GM23338 (cell line): ENCODE measurements at regions not wholly inside any gene's neighbourhood (a gene's known extent, or its start where the extent isn't known, plus 50 kb on each side); places are given as distances from the start of the nearest gene placed in this dataset.

Experiments
- ATAC-seq: fragments of 200-7000 bp; cut with Tn5 transposase; 3 replicates; pipeline ENCODE4 v1.9.1; 2020
- DNase-seq: peaks from one replicate; pipeline ENCODE4 v3.0.0-alpha.2; 2015; ENCODE audit warnings: low spot score
- H2AFZ ChIP-seq: fragments of 200-600 bp; sonication (generic); 2 replicates; pipeline ENCODE4 v1.8.0; 2016; ENCODE audit warnings: antibody characterized with exemption, mild to moderate bottlenecking, moderate library complexity
- H3F3A ChIP-seq: fragments of 200-600 bp; sonication (generic); replicated peaks from 2 replicates; pipeline ENCODE4 v1.8.0; 2017; ENCODE audit warnings: antibody characterized with exemption, mixed run types, low read depth
- H3K27ac ChIP-seq: fragments of 200-600 bp; sonication (generic); 2 replicates; pipeline ENCODE4 v1.6.1; 2016; ENCODE audit warnings: low read depth
- H3K27me3 ChIP-seq: fragments of 200-600 bp; sonication (generic); 2 replicates; pipeline ENCODE4 v1.8.0; 2016; ENCODE audit warnings: mild to moderate bottlenecking, mixed run types, moderate library complexity; ENCODE audit not compliant: insufficient read depth
- H3K36me3 ChIP-seq: fragments of 200-600 bp; sonication (generic); 2 replicates; pipeline ENCODE4 v1.8.0; 2016; ENCODE audit warnings: mild to moderate bottlenecking; ENCODE audit not compliant: insufficient read depth
- H3K4me1 ChIP-seq: fragments of 200-600 bp; sonication (generic); 2 replicates; pipeline ENCODE4 v1.8.0; 2016; ENCODE audit warnings: mild to moderate bottlenecking, moderate library complexity; ENCODE audit not compliant: insufficient read depth
- H3K4me2 ChIP-seq: fragments of 200-600 bp; sonication (generic); 2 replicates; pipeline ENCODE4 v1.7.1; 2017; ENCODE audit warnings: mixed run types
- H3K4me3 ChIP-seq: fragments of 200-600 bp; sonication (generic); 2 replicates; pipeline ENCODE4 v1.6.1; 2016; ENCODE audit warnings: mixed run types
- H3K79me2 ChIP-seq: fragments of 200-600 bp; sonication (generic); replicated peaks from 2 replicates; pipeline ENCODE4 v1.8.0; 2017; ENCODE audit warnings: mild to moderate bottlenecking; ENCODE audit not compliant: insufficient read depth
- H3K9me2 ChIP-seq: fragments of 200-600 bp; sonication (generic); 2 replicates; pipeline ENCODE4 v1.8.0; 2017; ENCODE audit not compliant: insufficient read depth
- H4K20me1 ChIP-seq: fragments of 200-600 bp; sonication (generic); replicated peaks from 2 replicates; pipeline ENCODE4 v1.8.0; 2017; ENCODE audit warnings: mild to moderate bottlenecking; ENCODE audit not compliant: insufficient read depth
- H3K27ac Mint-ChIP-seq: 2 replicates; pipeline ENCODE4 v1.8.0; 2020; ENCODE audit warnings: inconsistent platforms, mild to moderate bottlenecking, moderate library complexity, mixed read lengths
- H3K27me3 Mint-ChIP-seq: 3 replicates; pipeline ENCODE4 v1.8.0; 2022; ENCODE audit warnings: low read depth, mild to moderate bottlenecking, moderate library complexity, mixed read lengths, inconsistent platforms; ENCODE audit not compliant: insufficient read depth, poor library complexity
- H3K36me3 Mint-ChIP-seq: 3 replicates; pipeline ENCODE4 v1.8.0; 2021; ENCODE audit warnings: low read depth, mild to moderate bottlenecking, inconsistent platforms, moderate library complexity, mixed read lengths
- H3K4me1 Mint-ChIP-seq: 3 replicates; pipeline ENCODE4 v1.8.0; 2020; ENCODE audit warnings: mild to moderate bottlenecking, inconsistent platforms, mixed read lengths
- H3K4me3 Mint-ChIP-seq: 3 replicates; pipeline ENCODE4 v1.8.0; 2021; ENCODE audit warnings: moderate library complexity, mild to moderate bottlenecking, inconsistent platforms, mixed read lengths
- H3K9me3 Mint-ChIP-seq: 3 replicates; pipeline ENCODE4 v1.8.0; 2020; ENCODE audit warnings: moderate library complexity, mild to moderate bottlenecking, inconsistent platforms, mixed read lengths
- CREB1 ChIP-seq: fragments of 250-450 bp; sonication (Bioruptor Pico); IDR thresholded peaks from 2 replicates; pipeline ENCODE4 v1.5.0; 2020; ENCODE audit warnings: low read depth, mild to moderate bottlenecking, moderate library complexity
- EZH2 ChIP-seq: fragments of 200-600 bp; sonication (generic); IDR thresholded peaks from one replicate; pipeline ENCODE4 v1.8.0; 2017; ENCODE audit warnings: antibody characterized with exemption, mild to moderate bottlenecking, low read depth; ENCODE audit not compliant: unreplicated experiment
- EZH2phosphoT487 ChIP-seq: fragments of 200-600 bp; sonication (generic); IDR thresholded peaks from one replicate; pipeline ENCODE4 v1.8.1; 2018; ENCODE audit warnings: antibody characterized with exemption; ENCODE audit not compliant: unreplicated experiment
- NANOG ChIP-seq: IDR thresholded peaks from 2 replicates; pipeline ENCODE4 v1.6.1; 2016; ENCODE audit warnings: antibody characterized with exemption, borderline replicate concordance
- POLR2AphosphoS5 ChIP-seq: IDR thresholded peaks from 2 replicates; pipeline ENCODE4 v1.6.1; 2016; ENCODE audit warnings: antibody characterized with exemption, low read depth
- STAT1 ChIP-seq: IDR thresholded peaks from one replicate; pipeline ENCODE4 v1.6.1; 2016; ENCODE audit warnings: antibody characterized with exemption; ENCODE audit not compliant: unreplicated experiment
- ZNF114 ChIP-seq: fragments of 250-450 bp; sonication (Bioruptor Pico); IDR thresholded peaks from 2 replicates; pipeline ENCODE4 v1.5.0; 2020; ENCODE audit warnings: mild to moderate bottlenecking, moderate library complexity
- TF ChIP-seq, protein P1 (sequence below): fragments of 250-450 bp; sonication (Bioruptor Pico); IDR thresholded peaks from 2 replicates; pipeline ENCODE4 v1.5.0; 2020; ENCODE audit warnings: mild to moderate bottlenecking, moderate library complexity
- TF ChIP-seq, protein P2 (sequence below): IDR thresholded peaks from 2 replicates; pipeline ENCODE4 v1.6.1; 2016; ENCODE audit warnings: antibody characterized with exemption
- TF ChIP-seq, protein P3 (sequence below), 2 experiments: fragments of 200-600 bp in 1 of 2; sonication (generic) in 1 of 2; conservative IDR thresholded peaks; 2 replicates each; pipeline versions ENCODE4 v1.5.1 to v1.6.1; 2016 to 2017; ENCODE audit warnings: antibody characterized with exemption in 2 of 2, low read depth in 2 of 2, mild to moderate bottlenecking in 2 of 2, moderate library complexity in 1 of 2

DNA sequence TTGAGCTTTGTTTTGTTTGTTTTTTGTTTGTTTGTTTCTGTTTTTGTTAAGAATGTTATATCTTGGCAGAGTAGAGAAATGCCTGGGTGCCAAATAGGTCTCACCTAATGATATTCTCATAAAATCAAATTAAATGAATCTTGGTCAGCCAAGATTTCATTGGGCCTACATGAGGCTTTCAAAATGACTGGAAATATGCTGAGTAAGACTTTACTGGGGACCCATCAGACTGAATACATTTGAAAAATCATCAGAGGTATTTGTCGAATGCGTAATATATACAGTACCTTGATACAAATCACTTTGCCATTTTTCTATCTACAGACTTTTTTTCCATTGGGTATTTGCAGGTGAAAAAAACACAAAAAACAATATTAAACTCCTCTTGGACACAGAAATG lies 480.8 kb downstream of the CDH2 start (continued):
- TF ChIP-seq, protein P1, sequence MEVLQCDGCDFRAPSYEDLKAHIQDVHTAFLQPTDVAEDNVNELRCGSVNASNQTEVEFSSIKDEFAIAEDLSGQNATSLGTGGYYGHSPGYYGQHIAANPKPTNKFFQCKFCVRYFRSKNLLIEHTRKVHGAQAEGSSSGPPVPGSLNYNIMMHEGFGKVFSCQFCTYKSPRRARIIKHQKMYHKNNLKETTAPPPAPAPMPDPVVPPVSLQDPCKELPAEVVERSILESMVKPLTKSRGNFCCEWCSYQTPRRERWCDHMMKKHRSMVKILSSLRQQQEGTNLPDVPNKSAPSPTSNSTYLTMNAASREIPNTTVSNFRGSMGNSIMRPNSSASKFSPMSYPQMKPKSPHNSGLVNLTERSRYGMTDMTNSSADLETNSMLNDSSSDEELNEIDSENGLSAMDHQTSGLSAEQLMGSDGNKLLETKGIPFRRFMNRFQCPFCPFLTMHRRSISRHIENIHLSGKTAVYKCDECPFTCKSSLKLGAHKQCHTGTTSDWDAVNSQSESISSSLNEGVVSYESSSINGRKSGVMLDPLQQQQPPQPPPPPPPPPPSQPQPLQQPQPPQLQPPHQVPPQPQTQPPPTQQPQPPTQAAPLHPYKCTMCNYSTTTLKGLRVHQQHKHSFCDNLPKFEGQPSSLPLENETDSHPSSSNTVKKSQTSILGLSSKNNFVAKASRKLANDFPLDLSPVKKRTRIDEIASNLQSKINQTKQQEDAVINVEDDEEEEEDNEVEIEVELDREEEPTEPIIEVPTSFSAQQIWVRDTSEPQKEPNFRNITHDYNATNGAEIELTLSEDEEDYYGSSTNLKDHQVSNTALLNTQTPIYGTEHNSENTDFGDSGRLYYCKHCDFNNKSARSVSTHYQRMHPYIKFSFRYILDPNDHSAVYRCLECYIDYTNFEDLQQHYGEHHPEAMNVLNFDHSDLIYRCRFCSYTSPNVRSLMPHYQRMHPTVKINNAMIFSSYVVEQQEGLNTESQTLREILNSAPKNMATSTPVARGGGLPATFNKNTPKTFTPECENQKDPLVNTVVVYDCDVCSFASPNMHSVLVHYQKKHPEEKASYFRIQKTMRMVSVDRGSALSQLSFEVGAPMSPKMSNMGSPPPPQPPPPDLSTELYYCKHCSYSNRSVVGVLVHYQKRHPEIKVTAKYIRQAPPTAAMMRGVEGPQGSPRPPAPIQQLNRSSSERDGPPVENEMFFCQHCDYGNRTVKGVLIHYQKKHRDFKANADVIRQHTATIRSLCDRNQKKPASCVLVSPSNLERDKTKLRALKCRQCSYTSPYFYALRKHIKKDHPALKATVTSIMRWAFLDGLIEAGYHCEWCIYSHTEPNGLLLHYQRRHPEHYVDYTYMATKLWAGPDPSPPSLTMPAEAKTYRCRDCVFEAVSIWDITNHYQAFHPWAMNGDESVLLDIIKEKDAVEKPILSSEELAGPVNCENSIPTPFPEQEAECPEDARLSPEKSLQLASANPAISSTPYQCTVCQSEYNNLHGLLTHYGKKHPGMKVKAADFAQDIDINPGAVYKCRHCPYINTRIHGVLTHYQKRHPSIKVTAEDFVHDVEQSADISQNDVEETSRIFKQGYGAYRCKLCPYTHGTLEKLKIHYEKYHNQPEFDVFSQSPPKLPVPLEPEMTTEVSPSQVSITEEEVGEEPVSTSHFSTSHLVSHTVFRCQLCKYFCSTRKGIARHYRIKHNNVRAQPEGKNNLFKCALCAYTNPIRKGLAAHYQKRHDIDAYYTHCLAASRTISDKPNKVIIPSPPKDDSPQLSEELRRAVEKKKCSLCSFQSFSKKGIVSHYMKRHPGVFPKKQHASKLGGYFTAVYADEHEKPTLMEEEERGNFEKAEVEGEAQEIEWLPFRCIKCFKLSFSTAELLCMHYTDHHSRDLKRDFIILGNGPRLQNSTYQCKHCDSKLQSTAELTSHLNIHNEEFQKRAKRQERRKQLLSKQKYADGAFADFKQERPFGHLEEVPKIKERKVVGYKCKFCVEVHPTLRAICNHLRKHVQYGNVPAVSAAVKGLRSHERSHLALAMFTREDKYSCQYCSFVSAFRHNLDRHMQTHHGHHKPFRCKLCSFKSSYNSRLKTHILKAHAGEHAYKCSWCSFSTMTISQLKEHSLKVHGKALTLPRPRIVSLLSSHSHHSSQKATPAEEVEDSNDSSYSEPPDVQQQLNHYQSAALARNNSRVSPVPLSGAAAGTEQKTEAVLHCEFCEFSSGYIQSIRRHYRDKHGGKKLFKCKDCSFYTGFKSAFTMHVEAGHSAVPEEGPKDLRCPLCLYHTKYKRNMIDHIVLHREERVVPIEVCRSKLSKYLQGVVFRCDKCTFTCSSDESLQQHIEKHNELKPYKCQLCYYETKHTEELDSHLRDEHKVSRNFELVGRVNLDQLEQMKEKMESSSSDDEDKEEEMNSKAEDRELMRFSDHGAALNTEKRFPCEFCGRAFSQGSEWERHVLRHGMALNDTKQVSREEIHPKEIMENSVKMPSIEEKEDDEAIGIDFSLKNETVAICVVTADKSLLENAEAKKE (CRISPR knock-in tag) = no peak
- TF ChIP-seq NANOG = no peak
- TF ChIP-seq, protein P2, sequence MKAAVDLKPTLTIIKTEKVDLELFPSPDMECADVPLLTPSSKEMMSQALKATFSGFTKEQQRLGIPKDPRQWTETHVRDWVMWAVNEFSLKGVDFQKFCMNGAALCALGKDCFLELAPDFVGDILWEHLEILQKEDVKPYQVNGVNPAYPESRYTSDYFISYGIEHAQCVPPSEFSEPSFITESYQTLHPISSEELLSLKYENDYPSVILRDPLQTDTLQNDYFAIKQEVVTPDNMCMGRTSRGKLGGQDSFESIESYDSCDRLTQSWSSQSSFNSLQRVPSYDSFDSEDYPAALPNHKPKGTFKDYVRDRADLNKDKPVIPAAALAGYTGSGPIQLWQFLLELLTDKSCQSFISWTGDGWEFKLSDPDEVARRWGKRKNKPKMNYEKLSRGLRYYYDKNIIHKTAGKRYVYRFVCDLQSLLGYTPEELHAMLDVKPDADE = no peak
- TF ChIP-seq ZNF114 (CRISPR knock-in tag) = no peak
- TF ChIP-seq POLR2AphosphoS5 = no peak
- no peak for TF ChIP-seq EZH2
- no peak for TF ChIP-seq EZH2phosphoT487
- TF ChIP-seq STAT1 = no peak

DNA sequence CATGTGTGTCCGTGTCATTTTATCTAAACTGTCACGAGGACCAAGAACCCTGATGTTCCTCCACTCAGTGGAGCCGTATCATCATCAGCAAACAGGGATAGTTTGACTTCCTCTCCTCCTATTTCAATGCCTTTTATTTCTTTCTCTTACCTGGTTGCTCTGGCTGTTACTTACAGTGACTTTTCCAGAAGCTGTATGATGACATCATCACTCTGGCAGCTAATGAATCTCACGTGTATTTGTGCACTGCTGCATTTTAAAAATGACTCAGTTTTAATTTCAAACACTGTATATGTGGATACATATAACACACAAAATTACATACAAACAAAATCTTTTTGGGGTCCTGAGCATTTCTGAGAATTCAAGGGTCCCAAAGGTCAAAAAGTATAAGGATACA lies 481.4 kb downstream of the CDH2 start:
- no peak overlapping the region for H3K4me3 Mint-ChIP-seq
- Histone ChIP-seq H3F3A (no peaks in the 10 kb centered on the region), H3K27me3 (no peaks in the 10 kb centered on the region), H3K27ac (no peak overlapping the region), H3K79me2 (no peaks in the 10 kb centered on the region), H3K4me1 (no peaks in the 10 kb centered on the region), H3K4me2 (no peak overlapping the region), H4K20me1 (no peaks in the 10 kb centered on the region), H3K36me3 (no peaks in the 10 kb centered on the region), H3K4me3 (no peak overlapping the region), H2AFZ (no peak overlapping the region), H3K9me2 (peaks cover 6% of the 10 kb centered on the region; the same call in 1 of the 2 replicates)
- DNase-seq = no peak
- H3K27me3 Mint-ChIP-seq = peaks cover 3% of the 10 kb centered on the region
- 0 out of 2 replicates have a peak overlapping the region, but pooled peaks have one; percentile 2 for H3K27ac Mint-ChIP-seq
- H3K4me1 Mint-ChIP-seq = peaks cover 12% of the 10 kb centered on the region
- H3K9me3 Mint-ChIP-seq = no peaks in the 10 kb centered on the region; the same call in 1 of the 3 replicates
- peaks cover 6% of the 10 kb centered on the region; the same call in 2 of the 3 replicates for H3K36me3 Mint-ChIP-seq
- no peak for ATAC-seq
- TF ChIP-seq CREB1 (CRISPR knock-in tag) = no peak
- no peak for TF ChIP-seq ZNF114 (CRISPR knock-in tag)
- TF ChIP-seq EZH2phosphoT487 = no peak
- TF ChIP-seq, protein P3, sequence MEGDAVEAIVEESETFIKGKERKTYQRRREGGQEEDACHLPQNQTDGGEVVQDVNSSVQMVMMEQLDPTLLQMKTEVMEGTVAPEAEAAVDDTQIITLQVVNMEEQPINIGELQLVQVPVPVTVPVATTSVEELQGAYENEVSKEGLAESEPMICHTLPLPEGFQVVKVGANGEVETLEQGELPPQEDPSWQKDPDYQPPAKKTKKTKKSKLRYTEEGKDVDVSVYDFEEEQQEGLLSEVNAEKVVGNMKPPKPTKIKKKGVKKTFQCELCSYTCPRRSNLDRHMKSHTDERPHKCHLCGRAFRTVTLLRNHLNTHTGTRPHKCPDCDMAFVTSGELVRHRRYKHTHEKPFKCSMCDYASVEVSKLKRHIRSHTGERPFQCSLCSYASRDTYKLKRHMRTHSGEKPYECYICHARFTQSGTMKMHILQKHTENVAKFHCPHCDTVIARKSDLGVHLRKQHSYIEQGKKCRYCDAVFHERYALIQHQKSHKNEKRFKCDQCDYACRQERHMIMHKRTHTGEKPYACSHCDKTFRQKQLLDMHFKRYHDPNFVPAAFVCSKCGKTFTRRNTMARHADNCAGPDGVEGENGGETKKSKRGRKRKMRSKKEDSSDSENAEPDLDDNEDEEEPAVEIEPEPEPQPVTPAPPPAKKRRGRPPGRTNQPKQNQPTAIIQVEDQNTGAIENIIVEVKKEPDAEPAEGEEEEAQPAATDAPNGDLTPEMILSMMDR (conservative IDR thresholded peaks at IDR 0.05; ENCODE audit: low read depth in 2 of 2) = no peak
- no peak for TF ChIP-seq EZH2
- TF ChIP-seq POLR2AphosphoS5 = no peak
- TF ChIP-seq, protein P2 = no peak
- TF ChIP-seq NANOG = no peak
